ENCODE measurements at regions not wholly inside any gene's neighbourhood (a gene's known extent, or its start where the extent isn't known, plus 50 kb on each side); places are given as distances from the start of the nearest gene placed in this dataset.

DNA sequence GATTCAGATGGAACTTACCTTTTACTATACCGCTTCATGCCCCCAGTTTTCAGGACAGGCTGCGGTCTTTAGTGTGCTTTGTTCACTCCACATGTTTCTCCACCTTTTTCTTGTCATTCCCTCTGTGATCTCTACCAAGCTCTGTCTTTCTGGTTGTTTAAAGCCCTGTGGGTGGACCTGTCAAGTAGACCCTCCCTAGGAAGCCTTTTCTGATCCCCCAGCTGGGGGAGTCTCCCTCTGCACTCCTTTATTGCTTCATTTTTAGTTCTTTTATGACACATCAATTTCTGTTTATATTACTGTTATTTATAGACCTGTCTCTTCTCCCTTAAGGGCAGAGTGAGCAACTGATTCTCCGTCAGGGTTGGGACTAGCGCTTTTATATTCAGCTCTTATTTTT, 150.2 kb downstream of the C4orf33 start:
- DNase-seq (ENCODE audit: low read depth), result no peak
- H3K4me3 ChIP-seq (ENCODE audit: low read length), result no peak overlapping the region
- TF ChIP-seq, protein P1, sequence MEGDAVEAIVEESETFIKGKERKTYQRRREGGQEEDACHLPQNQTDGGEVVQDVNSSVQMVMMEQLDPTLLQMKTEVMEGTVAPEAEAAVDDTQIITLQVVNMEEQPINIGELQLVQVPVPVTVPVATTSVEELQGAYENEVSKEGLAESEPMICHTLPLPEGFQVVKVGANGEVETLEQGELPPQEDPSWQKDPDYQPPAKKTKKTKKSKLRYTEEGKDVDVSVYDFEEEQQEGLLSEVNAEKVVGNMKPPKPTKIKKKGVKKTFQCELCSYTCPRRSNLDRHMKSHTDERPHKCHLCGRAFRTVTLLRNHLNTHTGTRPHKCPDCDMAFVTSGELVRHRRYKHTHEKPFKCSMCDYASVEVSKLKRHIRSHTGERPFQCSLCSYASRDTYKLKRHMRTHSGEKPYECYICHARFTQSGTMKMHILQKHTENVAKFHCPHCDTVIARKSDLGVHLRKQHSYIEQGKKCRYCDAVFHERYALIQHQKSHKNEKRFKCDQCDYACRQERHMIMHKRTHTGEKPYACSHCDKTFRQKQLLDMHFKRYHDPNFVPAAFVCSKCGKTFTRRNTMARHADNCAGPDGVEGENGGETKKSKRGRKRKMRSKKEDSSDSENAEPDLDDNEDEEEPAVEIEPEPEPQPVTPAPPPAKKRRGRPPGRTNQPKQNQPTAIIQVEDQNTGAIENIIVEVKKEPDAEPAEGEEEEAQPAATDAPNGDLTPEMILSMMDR (IDR thresholded peaks at IDR 0.05; ENCODE audit: insufficient read depth, low read depth, low read length, missing control alignments), result no peak

DNA sequence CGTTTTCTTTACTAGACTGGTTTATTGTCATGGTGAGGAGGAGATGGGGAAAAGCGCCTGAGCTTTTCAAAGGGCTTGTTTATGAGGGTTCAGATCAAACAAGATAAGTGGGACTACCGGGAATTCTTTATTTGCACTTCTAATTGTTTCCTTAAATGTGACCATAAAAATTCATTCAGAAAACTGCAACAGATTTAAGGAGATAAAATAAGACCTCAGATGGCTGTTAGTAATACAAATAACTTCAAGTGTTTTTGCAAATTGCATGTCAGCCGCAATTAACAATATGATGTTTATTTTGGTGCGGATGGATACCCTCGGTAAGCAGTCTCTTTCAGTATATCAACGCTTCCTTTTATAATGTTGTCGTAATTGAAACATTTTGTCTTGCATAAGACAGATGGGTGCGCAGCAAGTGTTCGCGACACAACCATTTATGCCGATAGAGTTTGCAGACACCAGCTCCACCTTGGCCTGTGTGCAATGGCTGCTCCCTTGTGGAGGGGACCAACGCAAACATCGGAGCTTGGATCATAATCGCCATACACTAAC, 151.0 kb downstream of the C4orf33 start:
- no peak overlapping the region for H3K4me3 ChIP-seq (ENCODE audit: low read length)
- DNase-seq (ENCODE audit: low read depth), result no peak
- TF ChIP-seq, protein P1 (IDR thresholded peaks at IDR 0.05; ENCODE audit: insufficient read depth, low read depth, low read length, missing control alignments), result no peak

DNA sequence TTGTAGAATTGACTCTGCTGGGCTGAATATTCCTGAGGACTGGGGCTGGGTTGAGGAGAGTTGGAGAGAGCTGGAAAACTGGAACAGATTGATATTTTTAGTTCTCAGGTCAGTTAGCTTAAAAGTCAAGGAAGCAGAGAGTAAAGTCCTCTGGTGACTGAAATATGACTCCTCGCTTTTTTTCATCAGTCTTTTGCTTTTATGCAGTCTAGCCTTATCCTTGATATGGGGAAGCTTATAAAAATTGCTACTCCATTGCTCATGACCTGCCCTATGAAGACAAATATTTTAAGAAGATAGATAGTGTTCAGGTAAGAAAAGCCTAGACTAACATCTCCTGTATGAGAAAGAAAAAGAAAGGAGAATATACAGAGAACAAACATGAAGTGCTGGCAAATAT, 152.7 kb downstream of the C4orf33 start:
- no peak for DNase-seq (ENCODE audit: low read depth)
- H3K4me3 ChIP-seq (ENCODE audit: low read length), result no peak overlapping the region
- TF ChIP-seq, protein P1 (IDR thresholded peaks at IDR 0.05; ENCODE audit: insufficient read depth, low read depth, low read length, missing control alignments), result no peak

DNA sequence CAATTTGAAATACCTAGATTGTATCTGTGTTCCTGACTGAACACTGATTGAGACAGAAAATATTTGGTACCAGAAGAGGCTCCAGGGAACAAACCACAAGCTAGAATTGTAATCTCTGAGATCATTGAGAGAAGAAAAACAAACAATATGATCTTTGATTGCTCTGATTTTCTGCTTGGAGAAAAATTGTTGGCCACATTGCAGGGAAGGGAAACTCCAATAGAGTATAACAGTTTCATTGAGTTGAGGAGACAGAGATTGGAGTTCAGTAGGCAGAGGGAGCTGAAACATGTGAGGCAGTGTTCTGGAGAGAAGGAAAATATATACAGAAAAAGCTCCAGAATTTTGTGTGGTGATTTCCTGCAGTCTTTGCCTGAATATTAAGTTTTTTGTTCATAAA, 158.2 kb downstream of the C4orf33 start:
- DNase-seq (ENCODE audit: low read depth), result no peak
- TF ChIP-seq, protein P1 (IDR thresholded peaks at IDR 0.05; ENCODE audit: insufficient read depth, low read depth, low read length, missing control alignments), result no peak
- H3K4me3 ChIP-seq (ENCODE audit: low read length), result no peak overlapping the region

DNA sequence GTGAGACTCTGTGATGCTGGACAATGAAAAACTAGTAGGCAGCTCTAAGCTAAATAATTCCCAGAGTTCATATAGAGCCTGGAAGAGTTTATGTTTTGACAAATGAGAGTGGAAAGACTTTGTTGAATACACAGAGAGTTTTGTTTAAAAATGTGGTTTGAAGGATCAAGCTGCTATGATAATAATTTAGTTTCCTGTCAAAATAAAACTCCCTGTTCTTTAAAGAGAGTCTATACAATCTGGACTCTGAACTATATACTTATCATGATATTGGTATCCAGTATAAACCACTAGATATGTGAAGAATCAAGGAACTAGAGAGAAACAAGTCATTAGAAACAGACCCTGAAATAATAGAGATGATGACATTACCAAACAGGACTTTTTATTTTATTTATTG, 158.6 kb downstream of the C4orf33 start:
- DNase-seq (ENCODE audit: low read depth), result no peak
- TF ChIP-seq, protein P1 (IDR thresholded peaks at IDR 0.05; ENCODE audit: insufficient read depth, low read depth, low read length, missing control alignments), result no peak
- no peak overlapping the region for H3K4me3 ChIP-seq (ENCODE audit: low read length)

DNA sequence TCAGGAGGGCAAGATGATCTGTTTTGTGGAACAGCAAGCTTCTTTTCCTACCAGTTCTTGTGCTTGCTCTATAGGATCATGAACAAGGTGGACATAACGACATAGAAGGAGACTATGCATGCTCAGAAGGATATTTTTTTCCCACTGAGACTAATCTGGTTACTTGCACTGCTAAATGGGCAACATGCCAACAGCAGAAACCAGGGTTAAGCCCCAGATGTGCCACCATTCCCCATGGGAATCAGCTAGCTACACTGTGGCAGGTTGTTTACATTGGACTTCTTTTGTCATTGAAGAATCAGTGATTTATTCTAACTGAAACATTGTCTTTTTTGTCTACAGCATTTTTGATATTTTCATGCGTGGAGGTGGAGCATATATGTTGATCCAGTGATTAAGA, 165.6 kb downstream of the C4orf33 start:
- no peak for DNase-seq (ENCODE audit: low read depth)
- TF ChIP-seq, protein P1 (IDR thresholded peaks at IDR 0.05; ENCODE audit: insufficient read depth, low read depth, low read length, missing control alignments), result no peak
- no peak overlapping the region for H3K4me3 ChIP-seq (ENCODE audit: low read length)

DNA sequence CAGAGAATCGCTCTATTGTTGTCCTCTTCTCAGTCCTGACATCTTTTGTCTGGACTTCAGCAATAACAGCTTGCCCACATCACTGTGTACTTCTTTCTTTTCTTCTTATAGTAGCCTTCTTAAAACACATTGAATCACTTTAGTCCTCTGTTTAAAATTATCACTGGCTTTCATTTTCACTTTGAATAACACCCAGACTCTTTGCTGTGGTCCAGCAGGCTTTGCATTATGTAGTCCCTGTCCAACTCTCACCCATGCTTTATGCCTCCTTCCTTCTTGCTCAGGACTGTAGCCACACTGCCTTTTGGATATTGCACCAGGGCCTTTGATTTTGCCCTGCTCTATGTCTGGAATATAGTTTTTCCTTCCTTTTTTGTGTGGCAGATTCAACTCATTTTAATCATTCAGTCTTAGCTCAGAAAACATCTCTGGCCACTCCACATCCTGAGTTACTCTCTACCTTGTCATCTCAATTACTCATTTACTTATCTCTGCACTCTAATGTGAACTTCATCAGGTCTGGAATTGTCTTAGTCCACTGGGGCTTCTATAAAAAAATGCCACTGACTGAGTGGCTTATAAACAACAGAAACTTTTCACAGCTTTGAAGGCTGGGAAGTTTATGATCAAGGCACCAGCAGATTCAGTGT, 168.2 kb downstream of the C4orf33 start:
- no peak overlapping the region for H3K4me3 ChIP-seq (ENCODE audit: low read length)
- DNase-seq (ENCODE audit: low read depth), result no peak
- TF ChIP-seq, protein P1 (IDR thresholded peaks at IDR 0.05; ENCODE audit: insufficient read depth, low read depth, low read length, missing control alignments), result no peak
